HL-60 (cell line): ENCODE measurements at regions not wholly inside any gene's neighbourhood (a gene's known extent, or its start where the extent isn't known, plus 50 kb on each side); places are given as distances from the start of the nearest gene placed in this dataset.

Source experiments
- DNase-seq, 2 experiments: peaks; one replicate each; pipeline ENCODE4 v3.0.0-alpha.2; 2010 to 2020; ENCODE audit warnings: low read depth in 1 of 2, low spot score in 1 of 2
- H3K27ac ChIP-seq: fragments of 250-450 bp; sonication (Bioruptor Pico); replicated peaks from 2 replicates; pipeline ENCODE4 v1.5.1; 2020; ENCODE audit warnings: mild to moderate bottlenecking, moderate library complexity
- H3K27me3 ChIP-seq: fragments of 250-450 bp; sonication (Bioruptor Pico); 2 replicates; pipeline ENCODE4 v1.5.1; 2021; ENCODE audit warnings: mild to moderate bottlenecking, moderate library complexity; ENCODE audit not compliant: insufficient read depth, poor library complexity, severe bottlenecking
- H3K4me3 ChIP-seq: replicated peaks from 2 replicates; pipeline ENCODE4 v1.5.1; 2011; ENCODE audit warnings: mild to moderate bottlenecking, control low read depth, low read length; ENCODE audit not compliant: insufficient read depth
- CTCF ChIP-seq: IDR thresholded peaks from one replicate; pipeline ENCODE4 v1.5.1; 2011; ENCODE audit warnings: low read length, control low read depth, inconsistent platforms; ENCODE audit not compliant: insufficient read depth
- GABPA ChIP-seq: IDR thresholded peaks from 2 replicates; pipeline ENCODE4 v1.6.1; 2012; ENCODE audit warnings: low read depth
- POLR2AphosphoS5 ChIP-seq: IDR thresholded peaks from 2 replicates; pipeline ENCODE4 v1.6.1; 2012; ENCODE audit warnings: low read depth
- REST ChIP-seq: IDR thresholded peaks from 2 replicates; pipeline ENCODE4 v1.6.1; 2012; ENCODE audit warnings: low read depth; ENCODE audit not compliant: insufficient replicate concordance
- SPI1 ChIP-seq: IDR thresholded peaks from 2 replicates; pipeline ENCODE4 v1.6.1; 2012; ENCODE audit warnings: low read depth, mild to moderate bottlenecking, borderline replicate concordance

GRCh38 chr2:192735447-192735846, 540.7 kb upstream of the TMEFF2 start:
- H3K27me3 ChIP-seq: no peaks in the 10 kb centered on the region
- H3K4me3 ChIP-seq: no peak overlapping the region
- TF ChIP-seq POLR2AphosphoS5 (no peak), SPI1 (no peak), REST (no peak), GABPA (no peak), CTCF (no peak)
- no peak overlapping the region for H3K27ac ChIP-seq
- DNase-seq: no peak

GRCh38 chr2:192729369-192729768, 534.6 kb upstream of the TMEFF2 start:
- no peak for DNase-seq
- no peak overlapping the region for H3K27ac ChIP-seq
- no peak overlapping the region for H3K4me3 ChIP-seq
- TF ChIP-seq GABPA: no peak
- no peak for TF ChIP-seq POLR2AphosphoS5
- no peak for TF ChIP-seq SPI1
- no peak for TF ChIP-seq REST
- TF ChIP-seq CTCF: no peak
- no peaks in the 10 kb centered on the region for H3K27me3 ChIP-seq

GRCh38 chr2:192725991-192726390, 531.3 kb upstream of the TMEFF2 start:
- no peak overlapping the region for H3K4me3 ChIP-seq
- H3K27ac ChIP-seq: no peak overlapping the region
- no peak for TF ChIP-seq REST
- H3K27me3 ChIP-seq: no peaks in the 10 kb centered on the region
- no peak for DNase-seq

- no peaks in the 10 kb centered on the region for H3K27me3 ChIP-seq
- no peak overlapping the region for H3K27ac ChIP-seq
- no peak for DNase-seq
- no peak overlapping the region for H3K4me3 ChIP-seq
- no peak for TF ChIP-seq REST
- no peak for TF ChIP-seq POLR2AphosphoS5
- no peak for TF ChIP-seq SPI1
- TF ChIP-seq GABPA: no peak
- no peak for TF ChIP-seq CTCF
Observed at GRCh38 chr2:192719629-192720028, 524.9 kb upstream of the TMEFF2 start.
